ACHN (cell line): ENCODE measurements at regions not wholly inside any gene's neighbourhood (a gene's known extent, or its start where the extent isn't known, plus 50 kb on each side); places are given as distances from the start of the nearest gene placed in this dataset.
A peak's percentile ranks its signal among the peaks of the same experiment; 100 is the strongest.

Experiments used
- DNase-seq: peaks from one replicate; pipeline ENCODE4 v3.0.0-alpha.2; 2015
- in situ Hi-C: cut with HindIII; loops from 2 replicates; pipeline ENCODE4 v1.10.0; 2017; ENCODE audit warnings: low sequenced_read_pairs, low pct_ligation_motif_present, low pct_unique_long_range_greater_than_20kb

- in situ Hi-C loops = no loop called here
Observed at GRCh38 chr13:61466280-61466679, 50.6 kb upstream of the PCDH20 start.

More at GRCh38 chr13:61466280-61466679, 50.6 kb upstream of the PCDH20 start:
- peak; percentile 18 for DNase-seq
